GM12865 (cell line): ENCODE measurements at regions not wholly inside any gene's neighbourhood (a gene's known extent, or its start where the extent isn't known, plus 50 kb on each side); places are given as distances from the start of the nearest gene placed in this dataset.

Experiments
- DNase-seq: peaks from one replicate; pipeline ENCODE4 v3.0.0; 2010; ENCODE audit warnings: low read depth
- H3K4me3 ChIP-seq: 2 replicates; pipeline ENCODE4 v1.5.1; 2011; ENCODE audit warnings: mild to moderate bottlenecking, low read depth, low read length, control low read depth
- CTCF ChIP-seq: IDR thresholded peaks from 2 replicates; pipeline ENCODE4 v1.5.1; 2011; ENCODE audit warnings: low read length, control low read depth, low read depth, inconsistent platforms; ENCODE audit not compliant: insufficient read depth; ENCODE audit errors: missing control alignments

- DNase-seq = no peak
- H3K4me3 ChIP-seq = no peak overlapping the region
- no peak for TF ChIP-seq CTCF
Measured at GRCh38 chr21:19031953-19032352, 628.4 kb upstream of the TMPRSS15 start.

GRCh38 chr21:19034041-19034440 is 630.5 kb upstream of the TMPRSS15 start:
- H3K4me3 ChIP-seq = no peak overlapping the region
- DNase-seq = no peak
- TF ChIP-seq CTCF = no peak

GRCh38 chr21:19034560-19034959 is 631.0 kb upstream of the TMPRSS15 start:
- DNase-seq = no peak
- TF ChIP-seq CTCF = no peak
- H3K4me3 ChIP-seq = no peak overlapping the region

- no peak for TF ChIP-seq CTCF
- no peak overlapping the region for H3K4me3 ChIP-seq
- DNase-seq = no peak
Measured at GRCh38 chr21:19045876-19046275, 642.3 kb upstream of the TMPRSS15 start.

GRCh38 chr21:19048098-19048672 is 644.6 kb upstream of the TMPRSS15 start:
- DNase-seq = no peak
- no peak overlapping the region for H3K4me3 ChIP-seq
- TF ChIP-seq CTCF = no peak

GRCh38 chr21:19049567-19049966 is 646.0 kb upstream of the TMPRSS15 start:
- H3K4me3 ChIP-seq = no peak overlapping the region
- no peak for TF ChIP-seq CTCF
- no peak for DNase-seq

GRCh38 chr21:19065164-19065563 is 661.6 kb upstream of the TMPRSS15 start:
- H3K4me3 ChIP-seq = no peak overlapping the region
- TF ChIP-seq CTCF = no peak
- DNase-seq = no peak
